HEK293 (cell line): ENCODE measurements at regions not wholly inside any gene's neighbourhood (a gene's known extent, or its start where the extent isn't known, plus 50 kb on each side); places are given as distances from the start of the nearest gene placed in this dataset.
A peak's percentile ranks its signal among the peaks of the same experiment; 100 is the strongest.

Experiments used
- BCL11A ChIP-seq: fragments of 450-650 bp; formaldehyde crosslinking; IDR thresholded peaks from 2 replicates; pipeline ENCODE4 v1.5.1; 2016; ENCODE audit warnings: low read depth, missing biosample characterization, missing genetic modification characterization
- CTCF ChIP-seq: fragments of 450-650 bp; formaldehyde crosslinking; IDR thresholded peaks from 2 replicates; pipeline ENCODE4 v1.5.1; 2016; ENCODE audit warnings: missing biosample characterization, missing genetic modification characterization
- KLF1 ChIP-seq: fragments of 450-650 bp; formaldehyde crosslinking; IDR thresholded peaks from 2 replicates; pipeline ENCODE4 v1.5.1; 2016; ENCODE audit warnings: missing biosample characterization, missing genetic modification characterization
- KLF10 ChIP-seq: fragments of 450-650 bp; IDR thresholded peaks from 2 replicates; pipeline ENCODE4 v1.5.1; 2018; ENCODE audit warnings: missing biosample characterization, mild to moderate bottlenecking, missing genetic modification characterization
- KLF7 ChIP-seq: fragments of 450-650 bp; formaldehyde crosslinking; IDR thresholded peaks from 2 replicates; pipeline ENCODE4 v1.5.1; 2016; ENCODE audit warnings: missing biosample characterization, missing genetic modification characterization, borderline replicate concordance
- ZNF274 ChIP-seq, 2 experiments: fragments of 200-500 bp in 1 of 2; fragments of 450-650 bp in 1 of 2; sonication (Bioruptor generic) in 1 of 2; formaldehyde crosslinking in 1 of 2; IDR thresholded peaks; 2 replicates each; pipeline versions ENCODE4 v1.5.1 to v1.6.1; 2014 to 2016; ENCODE audit warnings: borderline replicate concordance in 1 of 2, inconsistent platforms in 1 of 2, low read length in 1 of 2, missing biosample characterization in 1 of 2, missing genetic modification characterization in 1 of 2
- ZNF391 ChIP-seq: fragments of 450-650 bp; formaldehyde crosslinking; IDR thresholded peaks from 2 replicates; pipeline ENCODE4 v1.5.1; 2016; ENCODE audit warnings: low read depth, missing biosample characterization, missing genetic modification characterization, borderline replicate concordance

DNA sequence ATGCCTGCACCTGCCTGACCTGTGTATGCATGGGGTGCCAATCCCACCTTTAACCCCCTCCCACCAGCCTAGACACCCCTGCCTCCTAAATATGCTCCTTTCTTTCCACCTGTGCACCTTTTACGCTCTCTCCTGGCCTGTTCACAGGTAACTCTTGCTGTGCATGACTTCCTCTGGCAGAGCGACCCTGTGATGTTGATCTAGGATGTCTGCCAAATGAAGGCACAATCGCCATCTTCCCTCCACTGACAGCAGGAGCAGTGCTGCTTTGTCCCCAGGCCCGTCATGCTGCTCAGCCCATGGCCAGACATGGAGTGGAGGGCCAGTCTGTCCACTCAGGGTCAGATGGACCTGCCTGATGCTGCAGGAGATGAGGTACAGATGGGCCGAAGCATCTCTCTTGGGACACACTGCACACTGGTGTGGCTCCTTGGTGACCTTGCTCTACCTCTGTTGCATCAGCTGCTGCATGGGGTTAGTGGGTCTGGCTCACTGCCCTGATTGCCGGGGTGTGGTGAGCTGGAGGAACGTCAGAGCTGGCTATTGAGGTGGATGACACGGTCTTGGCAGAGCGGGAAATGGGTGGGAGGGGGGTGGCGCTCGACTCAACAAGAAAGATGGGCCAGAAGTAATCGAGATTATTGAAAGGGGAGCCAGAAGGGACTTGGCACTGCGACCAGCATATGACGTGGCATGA is 101.7 kb upstream of the PITX1 start:
- TF ChIP-seq KLF1 (peak; percentile 89), ZNF274 (IDR thresholded peaks at IDR 0.05; ENCODE audit: low read length) (no peak), ZNF274 (tag by site-specific recombination; IDR thresholded peaks at IDR 0.05; ENCODE audit: borderline replicate concordance) (no peak), BCL11A (tag by site-specific recombination) (no peak), KLF7 (0 out of 2 replicates have a peak, but pooled peaks have one; percentile 32), CTCF (tag by site-specific recombination) (no peak), KLF10 (tag by site-specific recombination) (no peak), ZNF391 (no peak)
